Pancreas (tissue), 10 donors: ENCODE measurements at regions not wholly inside any gene's neighbourhood (a gene's known extent, or its start where the extent isn't known, plus 50 kb on each side); places are given as distances from the start of the nearest gene placed in this dataset.

Experiments used
- ATAC-seq, 4 donors: fragments of 200-7000 bp; cut with Tn5 transposase; one replicate each; pipeline versions ENCODE4 v1.8.0 to v1.9.1; 2020; ENCODE audit warnings: mild to moderate bottlenecking in 4 of 4, moderate library complexity in 4 of 4
- DNase-seq, 6 donors: peaks; one replicate each; pipeline ENCODE4 v3.0.0-alpha.2; 2020
- FAIRE-seq: peaks from 2 replicates; lab custom pipeline; 2012; peaks lifted over from hg19 to GRCh38; lab: Jason Lieb, UNC
- H3K27ac ChIP-seq, 4 donors: fragments of 200-600 bp; sonication (generic); 1 replicate in 3 of 4; 2 replicates in 1 of 4; pipeline versions ENCODE4 v1.5.0 to v1.8.0; 2020
- H3K27me3 ChIP-seq, 4 donors: fragments of 200-600 bp; one replicate each; pipeline ENCODE4 v1.8.0; 2021
- H3K36me3 ChIP-seq, 3 donors: fragments of 200-600 bp; sonication (generic) in 1 of 3; one replicate each; pipeline versions ENCODE4 v1.5.0 to v1.8.0; 2020 to 2021
- H3K4me1 ChIP-seq, 3 donors: fragments of 200-600 bp; one replicate each; pipeline ENCODE4 v1.8.0; 2021
- H3K4me3 ChIP-seq, 4 donors: fragments of 200-600 bp; sonication (generic) in 2 of 4; one replicate each; pipeline versions ENCODE4 v1.5.0 to v1.8.0; 2020 to 2021
- H3K9me3 ChIP-seq, 4 donors: fragments of 200-600 bp; one replicate each; pipeline ENCODE4 v1.8.0; 2021
- WGBS, 2 donors: extraction: QIAGEN DNeasy Blood & Tissue Kit; methylation state at CpG; one replicate each; pipeline ENCODE4 v1.1.7; 2013; 5-methylcytosine and 5-hydroxymethylcytosine counted together
- intact Hi-C, 3 donors: fragments of 100-400 bp; cut with DNase I; formaldehyde crosslinking; loops; one replicate each; pipeline versions ENCODE4 v1.11.1 to v1.14.2; 2022
- TF ChIP-seq, protein P1 (sequence below), 4 donors: fragments of 200-600 bp; sonication (generic) in 3 of 4; IDR thresholded peaks; one replicate each; pipeline versions ENCODE4 v1.5.0 to v1.8.0; 2021; ENCODE audit warnings: antibody characterized with exemption in 4 of 4
- donor health status: healthy with polysubstance abuse.
- donor health status: DM: no; HTN: no; CAD: no; lungs with moderate emphysema.
- donor health status: DM: no; HTN: no; CAD: no.
- donor health status: control.
- donor health status: control.
- donor health status: Bipolar disorder and iron deficiency.
- donor health status: DM: yes; HTN: yes; CAD: no.
- donor health status: DM: no; HTN: no; CAD: no.
- donor health status: DM: no; HTN: no; CAD: no.
- donor health status: DM: yes; HTN: yes; CAD: no.

DNA sequence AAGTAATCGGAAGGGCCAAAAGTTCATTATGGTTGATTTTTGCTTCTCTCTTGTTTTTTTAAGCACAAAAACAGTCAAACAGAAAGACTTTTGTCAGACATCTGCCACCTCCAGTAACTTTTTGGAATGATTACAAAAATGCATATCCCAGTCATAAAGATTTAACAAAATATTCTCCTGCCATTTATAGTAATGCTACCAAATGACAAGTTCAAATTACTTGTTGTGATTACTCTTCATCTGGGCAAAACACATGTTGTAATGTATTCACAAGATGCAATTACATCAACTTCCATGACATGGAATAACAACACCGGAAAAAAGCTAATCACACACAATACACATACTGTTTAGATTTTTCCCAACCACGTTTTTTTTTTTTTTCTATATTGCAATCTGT, 1017.5 kb upstream of the TENM4 start:
- no peaks in the 10 kb centered on the region for H3K9me3 ChIP-seq
- DNase-seq (no peak), ATAC-seq (no peak), FAIRE-seq (no peak)
- H3K27ac ChIP-seq: no peak overlapping the region
- no peak overlapping the region for H3K4me3 ChIP-seq
- H3K4me1 ChIP-seq: no peaks in the 10 kb centered on the region
- H3K36me3 ChIP-seq: no peaks in the 10 kb centered on the region
- peaks cover 0 to 3% (median 0%) of the 10 kb centered on the region in 4 donors for H3K27me3 ChIP-seq
- WGBS, 2 donors: 62 to 66% methylated on average over 3 of the region's 3 CpGs
- intact Hi-C loops: no loop called here
- TF ChIP-seq, protein P1, sequence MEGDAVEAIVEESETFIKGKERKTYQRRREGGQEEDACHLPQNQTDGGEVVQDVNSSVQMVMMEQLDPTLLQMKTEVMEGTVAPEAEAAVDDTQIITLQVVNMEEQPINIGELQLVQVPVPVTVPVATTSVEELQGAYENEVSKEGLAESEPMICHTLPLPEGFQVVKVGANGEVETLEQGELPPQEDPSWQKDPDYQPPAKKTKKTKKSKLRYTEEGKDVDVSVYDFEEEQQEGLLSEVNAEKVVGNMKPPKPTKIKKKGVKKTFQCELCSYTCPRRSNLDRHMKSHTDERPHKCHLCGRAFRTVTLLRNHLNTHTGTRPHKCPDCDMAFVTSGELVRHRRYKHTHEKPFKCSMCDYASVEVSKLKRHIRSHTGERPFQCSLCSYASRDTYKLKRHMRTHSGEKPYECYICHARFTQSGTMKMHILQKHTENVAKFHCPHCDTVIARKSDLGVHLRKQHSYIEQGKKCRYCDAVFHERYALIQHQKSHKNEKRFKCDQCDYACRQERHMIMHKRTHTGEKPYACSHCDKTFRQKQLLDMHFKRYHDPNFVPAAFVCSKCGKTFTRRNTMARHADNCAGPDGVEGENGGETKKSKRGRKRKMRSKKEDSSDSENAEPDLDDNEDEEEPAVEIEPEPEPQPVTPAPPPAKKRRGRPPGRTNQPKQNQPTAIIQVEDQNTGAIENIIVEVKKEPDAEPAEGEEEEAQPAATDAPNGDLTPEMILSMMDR (IDR thresholded peaks at IDR 0.05): no peak

DNA sequence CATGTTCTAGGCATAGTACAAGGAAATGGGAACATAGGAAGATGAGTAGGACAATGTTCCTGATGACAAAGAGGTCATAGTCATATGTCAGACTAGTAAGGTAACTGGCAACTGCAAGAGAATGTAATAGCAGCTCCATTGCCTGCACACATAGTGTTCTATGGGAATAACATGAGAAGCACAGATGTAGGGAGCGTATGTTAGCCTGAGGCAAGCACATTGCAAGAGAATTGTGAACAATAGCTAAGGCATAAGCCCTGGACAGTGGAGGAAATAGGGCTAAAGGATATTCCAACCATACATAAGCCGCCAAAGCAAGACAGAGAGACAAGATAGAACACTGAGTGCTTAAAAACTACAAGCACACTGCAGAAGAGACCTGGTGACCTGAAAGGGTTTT, 1017.0 kb upstream of the TENM4 start:
- TF ChIP-seq, protein P1 (IDR thresholded peaks at IDR 0.05): no peak
- no peaks in the 10 kb centered on the region for H3K4me1 ChIP-seq
- ATAC-seq (no peak), FAIRE-seq (no peak), DNase-seq (no peak)
- no peaks in the 10 kb centered on the region for H3K9me3 ChIP-seq
- no peak overlapping the region for H3K27ac ChIP-seq
- no peaks in the 10 kb centered on the region for H3K36me3 ChIP-seq
- intact Hi-C loops: no loop called here
- H3K27me3 ChIP-seq: peaks cover 0 to 3% (median 0%) of the 10 kb centered on the region in 4 donors
- WGBS, 2 donors: 83 to 94% methylated on average over 2 of the region's 2 CpGs
- no peak overlapping the region for H3K4me3 ChIP-seq

DNA sequence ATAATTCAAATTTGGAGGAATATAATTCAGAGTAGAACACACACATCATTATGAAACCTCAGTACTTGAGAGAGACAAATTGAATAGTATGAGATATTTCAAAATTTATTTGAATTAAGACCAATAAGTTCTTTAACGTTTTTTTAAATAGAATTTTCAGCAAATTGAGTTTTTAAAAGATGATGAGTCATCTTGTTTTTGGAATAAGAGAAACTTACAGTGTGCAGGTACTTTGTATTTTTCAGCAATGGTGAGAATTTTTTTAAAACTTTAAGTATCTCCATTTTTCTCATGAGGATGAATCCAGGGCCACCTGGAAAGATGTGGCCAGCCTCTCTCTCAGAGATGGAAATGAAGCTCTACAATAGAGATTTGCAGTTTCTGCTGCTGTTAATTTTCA, 1015.0 kb upstream of the TENM4 start:
- intact Hi-C loops: no loop called here
- TF ChIP-seq, protein P1 (IDR thresholded peaks at IDR 0.05): no peak
- no peak for ATAC-seq
- FAIRE-seq: no peak
- no peaks in the 10 kb centered on the region for H3K4me1 ChIP-seq
- no peak overlapping the region for H3K27ac ChIP-seq
- H3K9me3 ChIP-seq: no peaks in the 10 kb centered on the region
- 29 to 45% methylated on average over 1 of the region's 1 CpG for WGBS, 2 donors
- peaks cover 0 to 3% (median 0%) of the 10 kb centered on the region in 4 donors for H3K27me3 ChIP-seq
- no peaks in the 10 kb centered on the region for H3K36me3 ChIP-seq
- DNase-seq: no peak
- no peak overlapping the region for H3K4me3 ChIP-seq

DNA sequence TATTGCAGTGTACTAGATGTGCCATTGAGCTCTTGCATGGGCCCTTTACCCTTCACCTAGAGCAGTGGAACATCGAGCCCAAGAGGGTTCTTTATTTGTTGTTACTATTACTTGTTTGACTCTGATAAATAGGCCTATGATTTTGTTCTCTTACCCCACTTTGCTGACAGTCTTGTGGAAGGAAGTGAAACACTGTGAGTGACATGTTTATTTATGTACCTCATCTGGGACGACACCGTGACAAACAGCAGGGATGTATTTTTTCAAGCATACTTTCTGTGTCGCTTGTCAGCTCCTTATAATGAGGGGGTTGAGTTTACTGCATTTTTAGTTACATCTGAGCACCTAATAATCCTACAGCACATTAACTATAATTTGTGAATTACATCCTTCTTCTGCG, 1010.3 kb upstream of the TENM4 start:
- no peak overlapping the region for H3K4me3 ChIP-seq
- H3K27me3 ChIP-seq: peaks cover 0 to 3% (median 0%) of the 10 kb centered on the region in 4 donors
- TF ChIP-seq, protein P1 (IDR thresholded peaks at IDR 0.05): no peak
- H3K4me1 ChIP-seq: no peaks in the 10 kb centered on the region
- DNase-seq (no peak), FAIRE-seq (no peak), ATAC-seq (no peak)
- intact Hi-C loops: no loop called here
- H3K9me3 ChIP-seq: no peaks in the 10 kb centered on the region
- WGBS, 2 donors: 68 to 81% methylated on average over 5 of the region's 5 CpGs
- no peak overlapping the region for H3K27ac ChIP-seq
- H3K36me3 ChIP-seq: no peaks in the 10 kb centered on the region

DNA sequence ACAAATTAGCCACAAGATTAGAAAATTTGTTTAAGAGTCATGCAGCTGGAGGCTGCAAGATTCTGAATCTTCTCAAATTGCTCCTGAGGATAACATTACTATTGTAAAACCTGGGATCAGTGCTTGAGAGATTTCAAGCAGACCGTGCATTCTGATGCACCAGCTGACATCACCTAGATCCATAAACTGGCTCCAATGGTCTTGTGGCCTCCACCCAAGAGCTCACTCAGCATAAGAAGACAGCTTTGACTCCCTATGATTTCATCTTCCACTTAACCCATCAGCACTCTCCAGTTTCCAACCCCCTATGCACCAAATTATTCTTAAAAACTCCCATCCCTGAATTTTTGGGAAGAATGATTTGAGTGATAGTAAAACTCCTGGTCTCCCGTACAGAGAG, 1007.9 kb upstream of the TENM4 start:
- FAIRE-seq (no peak), DNase-seq (no peak), ATAC-seq (no peak)
- TF ChIP-seq, protein P1 (IDR thresholded peaks at IDR 0.05): no peak
- Histone ChIP-seq H3K36me3 (no peaks in the 10 kb centered on the region), H3K27ac (no peak overlapping the region), H3K4me1 (no peaks in the 10 kb centered on the region), H3K27me3 (no peaks in the 10 kb centered on the region), H3K9me3 (no peaks in the 10 kb centered on the region), H3K4me3 (no peak overlapping the region)
- 57 to 79% methylated on average over 2 of the region's 2 CpGs for WGBS, 2 donors
- intact Hi-C loops: no loop called here
